ENCODE measurements at regions not wholly inside any gene's neighbourhood (a gene's known extent, or its start where the extent isn't known, plus 50 kb on each side); places are given as distances from the start of the nearest gene placed in this dataset.

GRCh38 chr1:38330799-38331198 lies 284.2 kb upstream of the POU3F1 start:
- DNase-seq (ENCODE audit: low read depth): no peak

GRCh38 chr1:38329644-38330043 lies 283.1 kb upstream of the POU3F1 start:
- no peak for DNase-seq (ENCODE audit: low read depth)

DNA sequence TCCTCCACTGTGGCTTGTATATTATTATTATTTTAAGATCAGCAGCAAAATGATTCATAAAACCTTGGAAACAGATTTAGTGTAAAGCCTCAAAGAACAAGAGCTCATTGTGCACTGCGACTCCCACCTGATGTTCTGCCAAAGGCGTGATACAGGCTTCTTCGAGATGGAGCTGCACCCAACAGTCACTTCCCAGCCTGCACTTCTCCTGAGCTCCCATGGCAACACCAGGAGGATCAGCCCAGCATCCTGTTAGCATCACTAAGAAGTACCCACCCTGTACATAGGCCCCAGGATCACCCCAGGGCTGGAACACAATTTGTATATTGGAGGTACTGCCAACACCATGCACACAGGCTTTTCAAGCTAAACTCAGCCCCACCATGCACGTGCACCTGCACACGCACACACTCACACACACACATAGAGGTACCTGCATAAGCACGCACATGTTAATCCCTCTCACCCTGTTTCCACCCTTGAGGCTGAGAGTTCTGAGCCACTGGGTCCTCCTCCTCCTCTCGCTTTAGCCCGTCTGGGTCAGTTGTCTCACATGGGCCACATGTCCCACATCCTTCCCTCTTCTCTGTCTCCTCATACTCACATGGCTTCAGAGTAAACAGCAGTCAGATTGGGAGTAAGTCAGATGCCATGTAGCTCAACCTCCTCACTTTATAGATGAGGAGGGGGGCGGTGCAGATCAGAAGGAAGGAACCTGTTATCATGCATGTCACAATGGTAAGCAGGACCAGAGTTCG lies 281.9 kb upstream of the POU3F1 start:
- no peak for DNase-seq (ENCODE audit: low read depth)

GRCh38 chr1:38327559-38327973 lies 281.0 kb upstream of the POU3F1 start:
- peak; percentile 19 for DNase-seq (ENCODE audit: low read depth)

DNA sequence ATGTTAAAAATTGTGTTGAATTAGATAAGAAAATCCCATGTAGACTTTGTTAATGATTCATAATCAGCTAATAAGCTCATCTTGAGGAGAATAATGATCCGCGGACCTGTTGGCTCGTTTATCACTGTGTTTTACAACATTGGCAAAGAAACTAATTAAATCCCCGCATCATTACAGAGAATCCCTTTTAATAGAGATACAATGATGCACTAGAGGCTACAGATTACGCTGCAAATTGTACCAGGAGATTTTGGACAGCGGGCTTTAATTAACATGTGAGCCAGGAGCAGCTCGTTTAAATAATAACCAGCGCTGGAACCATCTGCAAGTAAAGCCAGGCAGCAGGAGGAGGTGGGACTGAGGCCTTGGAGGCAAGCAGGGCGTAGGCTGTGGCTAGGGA lies 280.3 kb upstream of the POU3F1 start:
- DNase-seq (ENCODE audit: low read depth): no peak

DNA sequence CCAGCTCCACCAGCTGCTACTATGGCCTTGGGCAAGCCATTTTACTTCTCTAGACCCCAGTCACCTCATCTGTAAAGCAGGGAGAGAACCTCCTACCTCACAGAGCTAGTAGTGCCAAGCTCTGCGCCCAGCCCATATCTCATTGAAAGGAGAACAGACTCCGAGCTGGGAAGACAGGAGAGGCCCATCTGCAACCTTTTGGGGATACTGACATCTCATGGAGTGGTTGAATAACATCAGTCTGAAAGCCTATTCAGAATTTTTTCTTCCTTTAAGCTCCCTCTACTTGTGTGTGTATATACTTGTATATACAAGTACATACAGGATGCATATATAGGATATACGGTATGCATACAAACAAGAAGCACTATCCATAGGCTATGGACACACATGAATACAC lies 279.5 kb upstream of the POU3F1 start:
- DNase-seq (ENCODE audit: low read depth): no peak

DNA sequence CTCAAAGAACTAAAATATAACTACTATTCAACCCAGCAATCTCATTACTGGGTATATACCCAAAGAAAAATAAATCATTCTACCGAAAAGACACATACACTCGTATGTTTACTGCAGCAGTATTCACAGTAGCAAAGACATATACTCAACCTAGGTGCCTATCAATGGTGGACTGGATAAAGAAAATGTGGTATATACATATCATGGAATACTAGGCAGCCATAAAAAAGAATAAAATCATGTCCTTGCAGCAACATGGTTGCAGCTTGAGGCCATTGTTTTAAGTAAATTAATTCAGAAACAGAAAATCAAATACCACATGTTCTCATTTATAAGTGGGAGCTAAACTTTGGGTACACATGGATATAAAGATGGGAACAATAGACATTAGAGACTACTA lies 266.2 kb upstream of the POU3F1 start:
- DNase-seq (ENCODE audit: low read depth): no peak

DNA sequence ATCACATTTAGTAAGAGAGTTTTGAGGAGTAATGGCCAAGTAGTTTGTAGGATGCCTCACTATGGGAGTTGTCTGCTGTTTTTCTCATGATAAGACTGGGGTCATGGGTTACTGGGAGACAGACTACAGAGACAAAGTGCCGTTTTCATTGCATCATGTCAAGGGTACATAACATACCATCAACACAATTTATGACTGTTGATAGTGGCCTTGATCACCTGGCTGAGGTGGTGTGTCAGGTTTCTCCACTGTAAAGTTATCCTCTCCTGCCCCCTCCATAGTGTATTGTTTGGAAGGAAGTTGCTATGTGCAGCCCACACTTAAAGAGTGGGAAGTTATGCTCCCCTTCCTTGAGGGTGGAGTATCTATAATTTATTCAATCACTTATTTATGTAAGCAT lies 263.5 kb upstream of the POU3F1 start:
- DNase-seq (ENCODE audit: low read depth): no peak

DNA sequence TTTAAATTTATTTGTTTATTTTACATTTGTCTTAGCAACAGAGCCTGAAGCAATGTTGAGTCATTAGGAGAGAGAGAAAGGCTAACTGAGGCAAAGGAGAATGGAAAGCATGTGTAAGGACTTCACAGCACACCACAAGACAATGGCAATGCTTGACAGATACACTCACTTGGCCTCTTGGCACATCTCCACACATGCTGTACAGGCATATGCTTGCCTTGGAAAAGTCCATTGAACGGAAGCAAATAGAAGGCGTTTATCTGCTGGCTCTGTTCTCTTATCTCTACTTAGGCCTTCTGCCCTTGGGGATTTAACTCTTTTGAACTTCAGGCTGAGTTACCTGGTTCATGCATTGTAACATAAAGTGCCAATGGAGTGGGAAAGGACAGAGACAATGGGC lies 262.2 kb upstream of the POU3F1 start:
- peak; percentile 18 for DNase-seq (ENCODE audit: low read depth)

DNA sequence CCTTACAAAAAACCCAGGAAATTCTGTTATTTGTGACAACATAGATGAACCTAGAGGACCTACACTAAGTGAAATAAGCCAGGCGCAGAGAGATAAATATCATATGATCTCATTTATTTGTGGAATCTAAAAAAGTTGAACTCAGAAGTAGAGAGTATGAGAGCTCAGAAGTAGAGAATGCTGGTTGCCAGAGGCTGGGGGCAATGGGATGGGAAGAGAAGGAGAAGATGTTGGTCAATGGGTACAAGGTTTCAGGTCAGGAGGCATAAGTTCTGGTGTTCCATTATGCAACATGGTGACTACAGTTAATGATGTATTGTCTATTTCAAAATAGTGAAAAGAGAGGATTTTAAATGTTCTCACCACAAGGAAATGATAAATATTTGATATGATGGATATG lies 259.1 kb upstream of the POU3F1 start:
- DNase-seq (ENCODE audit: low read depth): no peak

DNA sequence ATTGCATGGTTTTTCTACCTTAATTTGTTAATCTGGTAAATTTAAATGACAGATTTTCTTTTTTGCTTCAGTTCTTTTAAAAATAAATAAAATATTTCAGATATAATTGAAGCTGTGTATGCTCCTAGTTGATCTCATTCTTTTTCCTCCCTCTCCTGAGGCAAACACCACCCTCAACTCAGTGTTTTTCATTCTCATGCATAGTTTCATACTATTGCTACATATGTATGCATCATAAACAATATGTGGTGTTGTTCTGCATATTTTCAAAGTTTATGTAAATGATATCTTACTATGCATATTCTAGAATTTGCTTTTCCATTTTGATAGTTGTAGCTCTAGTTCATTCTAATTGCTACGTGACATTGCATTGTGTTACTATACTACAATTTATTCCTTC lies 257.2 kb upstream of the POU3F1 start:
- no peak for DNase-seq (ENCODE audit: low read depth)

GRCh38 chr1:38301040-38301439 lies 254.4 kb upstream of the POU3F1 start:
- DNase-seq (ENCODE audit: low read depth): no peak

DNA sequence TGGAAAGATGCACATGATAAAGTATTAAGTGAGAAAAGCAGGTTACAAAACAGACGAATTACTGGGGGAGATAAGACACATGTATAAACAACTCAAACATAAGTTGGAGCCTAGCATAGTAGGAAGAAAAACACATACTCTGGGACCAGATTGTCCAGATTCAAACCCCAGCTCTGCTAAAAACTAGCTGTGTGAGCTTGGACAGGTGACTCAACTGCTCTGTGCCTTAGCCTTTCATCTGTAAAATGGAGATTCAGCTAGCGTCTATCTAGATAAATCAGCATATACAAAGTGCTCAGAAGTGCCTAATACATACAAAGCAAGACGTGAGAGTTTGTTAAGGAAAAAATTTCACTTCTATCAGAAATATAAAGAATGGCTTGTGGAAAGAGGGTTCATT lies 254.0 kb upstream of the POU3F1 start:
- no peak for DNase-seq (ENCODE audit: low read depth)

GRCh38 chr1:38297842-38298241 lies 251.2 kb upstream of the POU3F1 start:
- no peak for DNase-seq (ENCODE audit: low read depth)

DNA sequence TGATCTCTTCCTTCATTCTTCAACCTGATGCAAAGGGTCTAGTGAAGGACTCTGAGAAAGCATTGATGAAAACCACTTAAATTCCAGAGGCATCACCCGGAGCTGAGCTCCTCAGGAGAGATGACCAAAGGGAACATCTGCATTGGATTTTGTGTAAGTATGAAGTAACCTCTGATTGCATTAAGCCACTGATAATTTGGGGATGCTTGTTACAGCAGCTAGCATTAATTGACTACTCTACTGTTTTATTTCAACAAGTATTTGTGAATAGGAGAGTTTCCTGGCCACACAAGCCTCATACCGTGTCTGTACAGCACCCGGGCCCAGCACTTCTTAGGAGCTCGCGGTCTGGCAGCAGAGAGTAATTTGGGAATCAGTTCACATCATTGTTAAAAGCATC lies 250.7 kb upstream of the POU3F1 start:
- no peak for DNase-seq (ENCODE audit: low read depth)

DNA sequence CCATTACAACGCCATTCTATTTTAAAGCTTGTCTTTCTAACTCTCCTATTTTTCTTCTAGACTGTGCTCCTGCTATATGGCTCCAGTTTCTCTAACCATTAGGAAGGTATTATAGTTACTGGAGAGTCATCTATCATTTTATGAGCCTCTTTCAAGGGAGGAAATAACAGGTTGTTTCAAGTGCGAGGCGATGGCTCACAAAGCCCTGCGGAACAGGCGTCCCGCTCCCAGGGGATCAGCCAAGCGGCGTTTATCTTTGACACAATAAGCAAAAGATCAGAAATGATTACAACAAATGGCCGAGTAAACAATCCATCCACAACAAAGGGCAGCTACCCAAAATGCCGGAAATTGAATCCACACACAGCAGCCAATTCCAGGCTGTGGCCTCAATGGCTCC lies 249.5 kb upstream of the POU3F1 start:
- DNase-seq (ENCODE audit: low read depth): no peak

DNA sequence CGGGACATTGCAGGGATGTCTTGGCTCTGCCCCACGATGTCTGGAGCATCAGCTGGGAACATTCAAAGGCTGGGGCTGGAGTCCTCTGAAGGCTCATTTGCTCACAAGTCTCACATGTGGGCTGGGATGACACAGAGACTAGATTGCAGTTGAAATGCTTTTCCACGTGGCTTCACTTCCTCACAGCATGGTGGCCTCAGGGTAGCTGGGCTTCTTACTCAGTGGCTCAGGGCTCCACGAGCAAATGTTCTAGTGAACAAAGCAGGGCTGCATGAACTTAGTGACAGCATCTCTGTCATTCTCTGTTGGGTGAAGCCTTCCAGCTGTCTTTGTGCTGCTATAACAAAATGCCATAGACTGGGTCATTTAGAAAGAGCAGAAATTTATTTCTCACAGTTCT lies 247.0 kb upstream of the POU3F1 start:
- DNase-seq (ENCODE audit: low read depth): no peak

DNA sequence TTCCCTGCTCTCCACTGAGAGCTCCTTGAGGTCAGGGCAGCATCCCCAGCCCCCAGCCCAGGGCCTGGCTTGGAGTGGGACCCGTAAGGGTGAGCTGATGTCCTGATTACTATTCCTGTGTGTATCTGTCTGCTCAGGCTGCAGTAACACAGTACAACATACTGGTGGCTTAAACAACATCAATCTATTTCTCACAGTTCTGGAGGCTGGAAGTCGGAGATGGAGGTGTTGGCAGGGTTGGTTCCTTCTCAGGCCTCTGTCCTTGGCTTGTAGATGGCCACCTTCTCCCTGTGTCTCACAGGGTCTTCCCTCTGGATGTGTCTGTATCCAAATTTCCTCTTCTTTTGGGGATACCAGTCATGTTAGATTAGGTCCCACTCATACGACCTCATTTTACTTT lies 246.4 kb upstream of the POU3F1 start:
- DNase-seq (ENCODE audit: low read depth): no peak

DNA sequence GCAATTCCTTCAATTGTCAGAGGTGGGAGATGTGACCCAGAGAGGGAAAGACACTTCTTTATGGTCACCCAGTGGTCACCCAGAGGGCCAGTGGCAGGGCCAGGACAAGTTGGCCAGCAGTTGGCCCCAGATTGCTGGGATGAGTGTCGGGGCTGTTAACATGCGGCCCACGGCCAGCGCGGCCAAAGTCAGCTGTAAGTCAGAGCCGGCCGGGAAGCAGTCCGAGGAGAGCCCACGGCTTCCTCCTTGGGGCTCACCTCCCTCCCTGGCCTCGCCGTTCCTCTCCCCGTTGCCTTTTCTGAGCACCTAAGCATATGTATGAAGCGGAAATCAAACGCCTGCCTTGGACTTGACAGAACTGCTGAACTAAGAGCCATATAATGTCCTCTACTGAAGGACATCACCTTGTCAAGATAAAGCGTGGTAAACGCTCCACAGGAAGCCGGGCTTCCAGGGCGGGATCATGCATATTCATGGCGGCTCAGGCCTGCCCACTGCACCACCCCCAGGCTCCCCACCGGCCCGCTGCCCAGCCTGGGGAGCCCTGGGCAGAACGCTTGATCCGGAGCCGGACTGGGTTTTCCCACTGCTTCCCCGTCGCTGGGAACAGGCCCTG lies 245.4 kb upstream of the POU3F1 start:
- no peak for DNase-seq (ENCODE audit: low read depth)

DNA sequence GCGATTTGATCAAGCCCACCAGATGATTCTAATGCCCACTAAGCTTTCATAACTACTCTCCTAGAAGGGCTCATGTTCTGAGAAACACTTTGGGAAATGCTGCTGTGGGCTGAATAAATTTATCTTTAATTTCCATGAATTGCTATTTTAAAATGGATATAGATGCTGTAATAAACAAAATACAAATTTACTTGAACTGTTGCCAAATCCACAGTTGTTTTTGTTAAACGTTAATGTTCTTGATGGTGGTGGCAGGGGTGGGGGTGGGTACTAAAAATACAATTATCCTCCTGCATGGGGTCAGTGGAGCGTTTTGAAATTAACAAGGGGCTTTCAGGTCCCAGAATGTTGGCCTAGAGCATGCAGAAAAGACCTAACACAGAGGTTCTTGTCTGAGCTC lies 244.7 kb upstream of the POU3F1 start:
- DNase-seq (ENCODE audit: low read depth): no peak

DNA sequence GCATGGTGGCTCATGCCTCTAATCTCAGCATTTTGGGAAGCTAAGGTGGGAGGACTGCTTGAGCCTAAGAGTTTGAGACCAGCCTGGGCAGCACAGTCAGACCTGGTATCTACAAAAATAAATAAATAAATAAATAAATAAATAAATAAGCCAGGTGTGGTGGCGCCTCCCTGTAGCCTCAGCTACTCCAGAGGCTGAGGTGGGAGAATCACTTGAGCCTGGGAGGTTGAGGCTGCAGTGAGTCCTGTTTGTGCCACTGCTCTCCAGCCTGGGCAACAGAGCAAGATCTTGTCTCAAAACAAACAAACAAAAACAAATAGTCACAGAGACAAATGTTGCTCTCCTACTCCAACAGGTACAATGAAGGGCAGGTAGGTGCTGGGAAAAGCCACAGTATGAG lies 242.4 kb upstream of the POU3F1 start:
- DNase-seq (ENCODE audit: low read depth): no peak

- DNase-seq (ENCODE audit: low read depth): no peak
Observed at GRCh38 chr1:38287547-38287946, 241.0 kb upstream of the POU3F1 start.

DNA sequence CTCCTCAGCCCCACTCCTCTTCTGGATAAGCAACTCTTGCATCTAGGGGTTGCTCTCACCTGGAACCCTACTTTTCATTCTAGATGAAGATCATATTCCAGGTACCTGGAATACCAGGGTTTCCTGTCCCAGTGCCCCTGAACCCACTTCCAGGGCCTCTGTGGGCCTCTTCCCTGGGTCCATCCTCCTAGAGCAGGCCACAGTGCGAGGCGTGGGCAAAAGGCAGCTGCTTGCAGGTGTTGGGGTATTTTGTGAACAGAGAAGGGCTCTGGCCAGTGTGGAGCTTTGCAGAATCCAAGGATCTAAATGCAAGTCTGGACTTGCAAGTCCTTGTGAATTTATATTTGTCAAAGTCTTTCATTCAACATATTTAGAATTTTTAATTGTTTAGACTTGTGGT lies 240.4 kb upstream of the POU3F1 start:
- no peak for DNase-seq (ENCODE audit: low read depth)

All from EH (cell line).